Right atrium auricular region (tissue), 2 donors: ENCODE measurements at regions not wholly inside any gene's neighbourhood (a gene's known extent, or its start where the extent isn't known, plus 50 kb on each side); places are given as distances from the start of the nearest gene placed in this dataset.
"Not testable (repeated sequence)": the region's sequence is repeated elsewhere in the genome, so short reads cannot be mapped to it uniquely, and the experiment has no call there.

ENCODE experiments used
- DNase-seq: peaks from one replicate; pipeline ENCODE4 v3.0.0-alpha.2; 2019; ENCODE audit warnings: low spot score
- H3K27ac ChIP-seq, 2 donors: fragments of 200-600 bp; sonication (generic); 1 replicate in 1 of 2; 2 replicates in 1 of 2; pipeline ENCODE4 v1.5.1; 2016 to 2019
- H3K27me3 ChIP-seq, 2 donors: fragments of 200-600 bp; sonication (generic); one replicate each; pipeline versions ENCODE4 v1.5.1 to v1.6.0; 2017 to 2019
- H3K36me3 ChIP-seq: fragments of 200-600 bp; sonication (generic); one replicate; pipeline ENCODE4 v1.5.1; 2016
- H3K4me1 ChIP-seq, 2 donors: fragments of 200-600 bp; sonication (generic); one replicate each; pipeline versions ENCODE4 v1.5.1 to v1.6.0; 2017 to 2019
- H3K4me3 ChIP-seq, 2 donors: fragments of 200-600 bp; sonication (generic); 1 replicate in 1 of 2; 2 replicates in 1 of 2; pipeline ENCODE4 v1.5.1; 2017 to 2019; ENCODE audit warnings: mild to moderate bottlenecking in 1 of 2, moderate library complexity in 1 of 2
- H3K9me3 ChIP-seq, 2 donors: fragments of 200-600 bp; sonication (generic); one replicate each; pipeline ENCODE4 v1.5.1; 2019
- TF ChIP-seq, protein P1 (sequence below), 2 donors: fragments of 200-600 bp; sonication (generic); IDR thresholded peaks; one replicate each; pipeline ENCODE4 v1.5.1; 2019; ENCODE audit warnings: antibody characterized with exemption in 2 of 2

DNA sequence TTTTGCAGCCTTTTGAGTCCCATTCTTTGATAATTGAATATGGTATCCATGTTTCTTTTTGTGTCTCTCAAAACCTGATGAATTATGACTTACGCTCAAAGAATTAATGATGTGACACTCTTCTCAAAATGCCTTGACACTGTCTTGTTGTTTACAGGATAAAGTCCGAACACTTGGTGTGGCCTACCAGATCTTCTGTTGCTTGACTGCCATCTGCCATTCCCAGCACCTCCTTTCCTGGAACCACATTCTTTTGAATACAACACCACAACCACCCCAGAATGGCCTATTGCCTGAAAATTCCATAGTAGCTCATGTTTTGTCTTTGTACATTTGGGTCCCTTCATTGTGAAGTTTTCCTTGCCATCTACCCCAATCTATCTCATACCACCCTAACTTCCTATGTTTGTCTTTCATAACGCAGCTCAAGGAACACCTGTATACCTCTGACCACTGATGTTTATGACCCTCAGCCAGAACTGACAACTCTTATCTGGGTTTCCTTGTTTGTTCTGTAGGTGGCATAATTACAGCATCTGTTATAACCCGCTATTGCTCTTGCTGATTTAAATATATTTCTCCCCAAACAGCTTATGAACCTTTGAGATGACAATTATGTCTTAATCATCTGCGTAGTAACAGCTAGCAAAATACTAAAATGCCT lies 991.3 kb downstream of the RAB28 start:
- TF ChIP-seq, protein P1, sequence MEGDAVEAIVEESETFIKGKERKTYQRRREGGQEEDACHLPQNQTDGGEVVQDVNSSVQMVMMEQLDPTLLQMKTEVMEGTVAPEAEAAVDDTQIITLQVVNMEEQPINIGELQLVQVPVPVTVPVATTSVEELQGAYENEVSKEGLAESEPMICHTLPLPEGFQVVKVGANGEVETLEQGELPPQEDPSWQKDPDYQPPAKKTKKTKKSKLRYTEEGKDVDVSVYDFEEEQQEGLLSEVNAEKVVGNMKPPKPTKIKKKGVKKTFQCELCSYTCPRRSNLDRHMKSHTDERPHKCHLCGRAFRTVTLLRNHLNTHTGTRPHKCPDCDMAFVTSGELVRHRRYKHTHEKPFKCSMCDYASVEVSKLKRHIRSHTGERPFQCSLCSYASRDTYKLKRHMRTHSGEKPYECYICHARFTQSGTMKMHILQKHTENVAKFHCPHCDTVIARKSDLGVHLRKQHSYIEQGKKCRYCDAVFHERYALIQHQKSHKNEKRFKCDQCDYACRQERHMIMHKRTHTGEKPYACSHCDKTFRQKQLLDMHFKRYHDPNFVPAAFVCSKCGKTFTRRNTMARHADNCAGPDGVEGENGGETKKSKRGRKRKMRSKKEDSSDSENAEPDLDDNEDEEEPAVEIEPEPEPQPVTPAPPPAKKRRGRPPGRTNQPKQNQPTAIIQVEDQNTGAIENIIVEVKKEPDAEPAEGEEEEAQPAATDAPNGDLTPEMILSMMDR (IDR thresholded peaks at IDR 0.05), result no peak
- Histone ChIP-seq H3K27ac (no peak overlapping the region), H3K36me3 (no peaks in the 10 kb centered on the region), H3K27me3 (no peaks in the 10 kb centered on the region), H3K9me3 (no peaks in the 10 kb centered on the region), H3K4me3 (no peak overlapping the region), H3K4me1 (no peaks in the 10 kb centered on the region)
- no peak for DNase-seq

DNA sequence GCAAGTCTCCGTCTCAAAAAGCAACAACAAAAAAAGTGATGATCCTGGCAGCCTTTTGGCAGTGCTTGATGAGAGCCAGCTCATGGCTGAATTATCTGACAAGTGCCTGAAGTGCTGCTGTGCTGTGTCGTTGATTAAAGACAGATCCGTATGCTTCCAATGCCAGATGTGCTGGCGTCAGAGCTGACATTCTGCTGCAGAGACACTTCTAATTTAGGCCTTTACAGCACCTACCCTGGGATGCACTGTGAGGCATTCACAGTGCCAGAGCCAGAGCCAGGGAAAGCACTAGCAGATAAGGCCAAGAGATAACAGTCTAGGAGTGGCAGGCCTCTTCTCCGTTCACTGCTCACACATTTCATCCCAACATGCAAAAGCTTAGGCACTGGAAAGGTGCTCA lies 995.5 kb downstream of the RAB28 start:
- peak; percentile 67 for DNase-seq
- no peak overlapping the region for H3K4me3 ChIP-seq
- no peaks in the 10 kb centered on the region for H3K9me3 ChIP-seq
- H3K36me3 ChIP-seq, result no peaks in the 10 kb centered on the region
- peak overlapping the region; percentile 65 to 82 for H3K27ac ChIP-seq
- TF ChIP-seq, protein P1 (IDR thresholded peaks at IDR 0.05), result no peak
- H3K27me3 ChIP-seq, result no peaks in the 10 kb centered on the region
- no peaks in the 10 kb centered on the region for H3K4me1 ChIP-seq

DNA sequence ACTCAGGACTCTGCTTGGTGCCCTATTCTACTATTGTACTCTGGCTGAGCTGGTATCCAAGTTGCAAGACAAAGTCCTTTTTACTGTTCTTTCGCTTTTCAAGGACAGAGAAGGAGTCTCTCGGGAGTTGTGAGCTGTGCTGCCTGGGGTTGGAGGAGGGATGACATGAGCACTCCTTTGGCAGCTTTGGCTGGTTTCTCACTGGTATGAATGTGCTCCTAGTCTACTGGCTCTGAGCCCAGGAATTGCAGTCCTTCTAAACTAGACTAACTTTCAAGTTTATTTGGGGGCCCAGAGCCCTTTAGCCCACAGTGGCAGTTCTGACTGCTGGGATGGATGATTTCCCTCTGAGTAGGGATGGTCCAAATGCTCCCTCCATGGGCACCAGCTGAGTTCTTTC lies 997.1 kb downstream of the RAB28 start:
- Histone ChIP-seq H3K27me3 (no peaks in the 10 kb centered on the region), H3K27ac (peak overlapping the region; percentile 43 to 82), H3K4me1 (no peaks in the 10 kb centered on the region), H3K36me3 (no peaks in the 10 kb centered on the region), H3K4me3 (no peak overlapping the region), H3K9me3 (no peaks in the 10 kb centered on the region)
- DNase-seq, result no peak
- TF ChIP-seq, protein P1 (IDR thresholded peaks at IDR 0.05), result no peak

DNA sequence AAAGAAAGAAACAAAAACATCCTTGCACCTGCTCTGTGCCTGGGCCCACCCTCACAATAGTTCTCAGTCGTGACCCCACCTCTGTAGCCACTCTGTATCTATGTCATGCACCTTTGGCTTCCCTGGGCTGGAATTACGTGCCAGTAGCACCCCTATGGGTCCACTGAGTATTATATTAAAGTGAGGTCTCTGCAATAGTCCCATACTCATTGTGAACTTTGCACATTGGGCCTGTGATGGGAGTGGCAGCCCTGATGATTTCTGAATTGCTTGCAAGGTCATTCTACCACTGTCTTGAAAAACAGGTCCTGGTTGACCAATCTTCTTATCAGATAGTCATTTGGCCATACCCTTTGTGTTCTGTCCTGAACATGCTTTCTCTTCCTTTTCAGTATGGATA lies 1012.1 kb downstream of the RAB28 start:
- H3K4me3 ChIP-seq, result no peak overlapping the region
- no peaks in the 10 kb centered on the region for H3K36me3 ChIP-seq
- H3K27me3 ChIP-seq, result no peaks in the 10 kb centered on the region
- DNase-seq, result no peak
- no peaks in the 10 kb centered on the region for H3K9me3 ChIP-seq
- TF ChIP-seq, protein P1 (IDR thresholded peaks at IDR 0.05), result no peak
- H3K27ac ChIP-seq, result no peak overlapping the region
- H3K4me1 ChIP-seq, result no peaks in the 10 kb centered on the region

DNA sequence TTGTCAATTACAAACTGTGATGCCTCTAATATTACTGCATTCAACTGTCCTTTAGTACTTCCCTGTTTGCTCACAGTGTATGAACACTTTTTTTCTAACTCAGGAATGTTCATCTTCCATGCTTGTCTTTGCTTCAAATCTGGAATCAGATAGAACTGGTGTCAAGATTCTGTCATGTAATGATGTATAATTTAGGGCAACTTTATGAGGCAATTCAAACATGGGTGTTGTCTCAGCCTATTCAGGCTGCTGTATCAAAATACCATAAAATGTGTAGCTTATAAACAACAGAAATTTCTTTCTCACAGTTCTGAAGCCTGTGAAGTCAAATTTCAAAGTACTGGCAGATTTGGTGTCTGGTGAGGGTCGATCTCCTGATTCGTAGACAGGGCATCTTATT lies 1012.9 kb downstream of the RAB28 start:
- no peaks in the 10 kb centered on the region for H3K9me3 ChIP-seq
- TF ChIP-seq, protein P1 (IDR thresholded peaks at IDR 0.05), result no peak
- no peak overlapping the region for H3K27ac ChIP-seq
- H3K4me3 ChIP-seq, result no peak overlapping the region
- no peak for DNase-seq
- H3K4me1 ChIP-seq, result no peaks in the 10 kb centered on the region
- no peaks in the 10 kb centered on the region for H3K27me3 ChIP-seq
- H3K36me3 ChIP-seq, result no peaks in the 10 kb centered on the region

DNA sequence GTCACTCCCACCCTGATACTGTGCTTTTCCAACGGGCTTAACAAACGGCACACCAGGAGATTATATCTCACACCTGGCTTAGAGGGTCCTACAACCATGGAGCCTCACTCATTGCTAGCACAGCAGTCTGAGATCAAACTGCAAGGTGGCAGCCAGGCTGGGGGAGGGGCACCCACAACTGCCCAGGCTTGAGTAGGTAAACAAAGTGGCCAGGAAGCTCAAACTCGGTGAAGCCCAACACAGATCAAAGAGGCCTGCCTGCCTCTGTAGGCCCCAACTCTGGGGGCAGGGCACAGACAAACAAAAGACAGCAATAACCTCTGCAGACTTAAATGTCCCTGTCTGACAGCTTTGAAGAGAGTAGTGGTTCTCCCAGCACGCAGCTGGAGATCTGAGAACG lies 1022.6 kb downstream of the RAB28 start:
- not testable (repeated sequence) for H3K36me3 ChIP-seq, H3K27me3 ChIP-seq, H3K4me3 ChIP-seq, H3K27ac ChIP-seq, H3K9me3 ChIP-seq, H3K4me1 ChIP-seq, DNase-seq
